ENCODE measurements at regions not wholly inside any gene's neighbourhood (a gene's known extent, or its start where the extent isn't known, plus 50 kb on each side); places are given as distances from the start of the nearest gene placed in this dataset.

GRCh38 chr2:56117764-56118163, 66.0 kb upstream of the CCDC85A start:
- H3K27ac ChIP-seq (ENCODE audit: insufficient read depth, low read length), result no peak overlapping the region
- intact Hi-C loops (cut with micrococcal nuclease), result no loop called here
- H2AFZ ChIP-seq (replicated peaks; ENCODE audit: low read length, poor library complexity), result no peak overlapping the region
- H2BK20ac ChIP-seq (ENCODE audit: low read depth, low read length), result no peak overlapping the region
- H4K5ac ChIP-seq (ENCODE audit: low read depth, low read length), result no peak overlapping the region
- H3K36me3 ChIP-seq (ENCODE audit: control insufficient read depth, insufficient read depth, low read length), result no peaks in the 10 kb centered on the region
- no peak overlapping the region for H3K18ac ChIP-seq (ENCODE audit: low read depth, low read length)
- no peak overlapping the region for H2BK5ac ChIP-seq (ENCODE audit: low read depth, low read length, poor library complexity, severe bottlenecking)
- POLR2A ChIA-PET (ENCODE audit: unreplicated experiment), result no interaction called here
- H2BK120ac ChIP-seq (ENCODE audit: low read depth, low read length), result no peak overlapping the region
- H3K4me1 ChIP-seq (ENCODE audit: control insufficient read depth, insufficient read depth, low read length), result no peaks in the 10 kb centered on the region
- H3K4me3 ChIP-seq (ENCODE audit: insufficient read depth, low read depth, low read length), result no peak overlapping the region
- no peak overlapping the region for H3K9ac ChIP-seq (ENCODE audit: low read depth, low read length)
- H3K9me3 ChIP-seq (ENCODE audit: control insufficient read depth, insufficient read depth, low read length), result no peaks in the 10 kb centered on the region
- WGBS, 2 experiments (ENCODE audit: extremely low coverage in 2 of 2, insufficient read length in 1 of 2), result no CpG with 5 or more reads among the region's 4 CpGs
- no peak overlapping the region for H4K8ac ChIP-seq (ENCODE audit: low read depth in 2 of 2, low read length in 2 of 2)
- no peak overlapping the region for H3K4me2 ChIP-seq (ENCODE audit: low read depth, low read length)
- no peak overlapping the region for H4K91ac ChIP-seq (ENCODE audit: insufficient read depth, low read depth, low read length)
- no peak overlapping the region for H2AK9ac ChIP-seq (replicated peaks; ENCODE audit: low read depth, low read length, poor library complexity)
- ATAC-seq (ENCODE audit: low read depth), result no peak
- BruUV-seq (replicated peaks), result no TSS peak
- TF ChIP-seq NFE2L2 (IDR thresholded peaks at IDR 0.05; ENCODE audit: low read depth, low read length), result no peak
- no peak for TF ChIP-seq USF2 (IDR thresholded peaks at IDR 0.05; ENCODE audit: low read depth, low read length)
- no peak for TF ChIP-seq BHLHE40 (IDR thresholded peaks at IDR 0.05; ENCODE audit: low read depth, low read length)
- no peak for TF ChIP-seq MAFK (IDR thresholded peaks at IDR 0.05; ENCODE audit: low read depth, low read length)
- no peak for TF ChIP-seq ELK1 (IDR thresholded peaks at IDR 0.05; ENCODE audit: borderline replicate concordance, low read depth, low read length)
- TF ChIP-seq MAZ (IDR thresholded peaks at IDR 0.05; ENCODE audit: borderline replicate concordance, low read depth, low read length), result no peak
- no peak for TF ChIP-seq MXI1 (IDR thresholded peaks at IDR 0.05; ENCODE audit: borderline replicate concordance, low read depth, low read length)
- no peak for TF ChIP-seq CEBPB (IDR thresholded peaks at IDR 0.05; ENCODE audit: low read depth, low read length)
- TF ChIP-seq POLR2A (IDR thresholded peaks at IDR 0.05; ENCODE audit: low read depth, low read length), result no peak
- no peak for TF ChIP-seq CHD1 (IDR thresholded peaks at IDR 0.05; ENCODE audit: low read depth, low read length)
- no peak for TF ChIP-seq RAD21 (IDR thresholded peaks at IDR 0.05; ENCODE audit: low read length)
- no peak for TF ChIP-seq SMC3 (IDR thresholded peaks at IDR 0.05; ENCODE audit: low read depth, low read length)
- H2AK5ac ChIP-seq (ENCODE audit: low read depth, low read length), result no peak overlapping the region
- no peaks in the 10 kb centered on the region for H3K79me1 ChIP-seq (ENCODE audit: low read depth in 1 of 2, low read length in 2 of 2)
- H4K20me1 ChIP-seq (ENCODE audit: insufficient read depth, low read length), result no peaks in the 10 kb centered on the region
- H3K27me3 ChIP-seq (ENCODE audit: control insufficient read depth, insufficient read depth, low read length), result peaks cover 2% of the 10 kb centered on the region; the same call in 1 of the 2 replicates
- H3K23ac ChIP-seq (ENCODE audit: low read depth, low read length), result no peak overlapping the region
- no peak overlapping the region for H3K14ac ChIP-seq (replicated peaks; ENCODE audit: low read depth, low read length)
- H3K9me1 ChIP-seq (ENCODE audit: insufficient read depth, low read length), result no peaks in the 10 kb centered on the region
- dilution Hi-C loops (cut with HindIII; ENCODE audit: low sequenced_read_pairs, unreplicated experiment), result no loop called here
- in situ Hi-C loops (cut with MboI; ENCODE audit: low sequenced_read_pairs), result no loop called here
- DNase-seq, result no peak
- CTCF ChIA-PET, result no interaction called here
- no peak overlapping the region for H2BK15ac ChIP-seq (ENCODE audit: low read depth, low read length)
- H3K4ac ChIP-seq (ENCODE audit: low read depth, low read length), result no peak overlapping the region
- no peak overlapping the region for H3K56ac ChIP-seq (ENCODE audit: extremely low read depth, insufficient read depth, low read length)

All from IMR-90 (cell line).